Activated CD4-positive, alpha-beta memory T cell treated with anti-CD3 and anti-CD28 coated beads for 36 hours (primary cell): ENCODE measurements at regions not wholly inside any gene's neighbourhood (a gene's known extent, or its start where the extent isn't known, plus 50 kb on each side); places are given as distances from the start of the nearest gene placed in this dataset.
"Not testable (repeated sequence)": the region's sequence is repeated elsewhere in the genome, so short reads cannot be mapped to it uniquely, and the experiment has no call there.

Experiments
- CTCF ChIA-PET: fragments of 350-600 bp; sonication (Branson Sonifier 250); formaldehyde crosslinking; loops from one replicate; lab custom pipeline; 2021; ENCODE audit warnings: antibody characterized with exemption, inconsistent platforms; lab: Charles Lee
- POLR2A ChIA-PET: fragments of 350-600 bp; sonication (Branson Sonifier 250); formaldehyde crosslinking; loops from one replicate; lab custom pipeline; 2021; ENCODE audit warnings: antibody characterized with exemption; lab: Charles Lee
- DNase-seq: peaks from one replicate; pipeline ENCODE4 v3.0.0-alpha.2; 2020
- H3K27ac Mint-ChIP-seq: one replicate; pipeline ENCODE4 v1.8.0; 2021; ENCODE audit warnings: mixed read lengths
- H3K27me3 Mint-ChIP-seq: one replicate; pipeline ENCODE4 v1.8.0; 2021; ENCODE audit warnings: mixed read lengths
- H3K36me3 Mint-ChIP-seq: one replicate; pipeline ENCODE4 v1.8.0; 2021; ENCODE audit warnings: mixed read lengths
- H3K4me1 Mint-ChIP-seq: one replicate; pipeline ENCODE4 v1.8.0; 2021; ENCODE audit warnings: low read depth, mixed read lengths
- H3K4me3 Mint-ChIP-seq: one replicate; pipeline ENCODE4 v1.8.0; 2021; ENCODE audit warnings: mild to moderate bottlenecking, mixed read lengths
- H3K9me3 Mint-ChIP-seq: one replicate; pipeline ENCODE4 v1.8.0; 2021; ENCODE audit warnings: mixed read lengths
- intact Hi-C: fragments of 100-400 bp; cut with micrococcal nuclease; formaldehyde crosslinking; loops from one replicate; pipeline ENCODE4 v1.15.1; 2023

DNA sequence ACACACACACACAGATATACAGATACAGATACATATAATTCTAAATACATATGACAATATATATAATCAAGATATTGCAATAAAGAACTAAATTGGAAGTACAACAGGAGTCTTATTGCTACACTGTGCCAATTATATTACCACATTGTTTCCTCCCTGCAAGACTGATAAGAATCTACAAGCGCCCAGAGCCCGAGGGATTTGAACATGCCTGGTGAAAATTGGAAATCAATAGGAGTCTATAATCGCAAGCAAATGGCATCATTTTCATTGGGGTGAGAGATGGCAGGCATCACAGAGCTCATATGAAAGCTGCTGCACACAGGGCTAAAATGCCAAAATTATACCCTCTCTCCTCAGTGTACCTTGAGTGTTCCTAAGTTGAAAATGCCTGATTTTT lies 152.9 kb upstream of the PTBP2 start:
- intact Hi-C loops: no loop called here
- Mint-ChIP-seq H3K36me3 (no peaks in the 10 kb centered on the region), H3K4me1 (no peaks in the 10 kb centered on the region), H3K4me3 (no peak overlapping the region), H3K9me3 (no peaks in the 10 kb centered on the region), H3K27me3 (peaks cover 8% of the 10 kb centered on the region), H3K27ac (no peak overlapping the region)
- DNase-seq: no peak
- POLR2A ChIA-PET: no interaction called here
- CTCF ChIA-PET: no interaction called here

DNA sequence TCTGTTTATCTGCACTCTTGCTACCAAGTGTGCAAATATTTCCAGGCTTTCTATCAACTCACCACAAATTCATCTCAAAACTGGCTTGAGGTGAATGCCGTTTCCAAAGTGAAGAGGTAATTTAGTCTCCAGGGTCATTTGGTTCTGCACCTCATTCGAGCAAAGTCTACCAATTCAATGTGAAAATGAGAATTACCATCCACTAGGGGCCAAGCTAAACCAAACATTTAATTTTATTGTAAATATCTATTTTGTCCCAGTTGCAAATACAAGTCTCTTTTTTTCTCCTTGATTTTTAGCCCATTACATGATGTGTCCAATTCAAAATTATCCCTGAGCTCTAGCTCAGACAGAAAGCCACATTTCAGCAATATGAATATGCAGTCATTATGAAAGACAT lies 152.3 kb upstream of the PTBP2 start:
- peaks cover 8% of the 10 kb centered on the region for H3K27me3 Mint-ChIP-seq
- no peak for DNase-seq
- no peak overlapping the region for H3K27ac Mint-ChIP-seq
- intact Hi-C loops: no loop called here
- H3K4me3 Mint-ChIP-seq: no peak overlapping the region
- no peaks in the 10 kb centered on the region for H3K4me1 Mint-ChIP-seq
- H3K9me3 Mint-ChIP-seq: no peaks in the 10 kb centered on the region
- no peaks in the 10 kb centered on the region for H3K36me3 Mint-ChIP-seq
- CTCF ChIA-PET: no interaction called here
- POLR2A ChIA-PET: interaction anchor here (0.6 kb wide), 1 partner anchor 14 kb away, joined by 3 read pairs; no protein-coding TSS in a partner anchor

DNA sequence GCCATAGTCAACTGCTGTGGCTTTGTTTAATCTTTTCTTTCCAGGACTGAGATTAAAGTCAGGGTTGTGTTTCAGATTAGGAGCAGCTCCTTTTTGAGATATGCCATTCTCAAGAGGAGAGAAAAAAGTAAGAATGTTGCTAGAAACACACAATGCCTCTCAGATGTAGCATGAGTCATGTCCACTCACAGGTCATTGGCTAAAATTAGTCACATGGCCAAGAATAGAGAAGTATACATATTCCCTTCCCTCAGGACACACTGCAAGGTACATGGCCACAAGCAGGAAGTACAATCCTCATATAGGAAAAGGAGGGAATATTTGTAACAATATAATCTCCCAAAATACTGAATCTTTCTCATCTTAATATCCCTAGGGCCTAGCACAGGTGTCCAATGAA lies 141.9 kb upstream of the PTBP2 start:
- no peaks in the 10 kb centered on the region for H3K9me3 Mint-ChIP-seq
- no peaks in the 10 kb centered on the region for H3K36me3 Mint-ChIP-seq
- ChIA-PET CTCF (no interaction called here), POLR2A (no interaction called here)
- H3K27ac Mint-ChIP-seq: no peak overlapping the region
- no peak overlapping the region for H3K4me3 Mint-ChIP-seq
- no peak for DNase-seq
- no peaks in the 10 kb centered on the region for H3K4me1 Mint-ChIP-seq
- intact Hi-C loops: no loop called here
- peaks cover 1% of the 10 kb centered on the region for H3K27me3 Mint-ChIP-seq

DNA sequence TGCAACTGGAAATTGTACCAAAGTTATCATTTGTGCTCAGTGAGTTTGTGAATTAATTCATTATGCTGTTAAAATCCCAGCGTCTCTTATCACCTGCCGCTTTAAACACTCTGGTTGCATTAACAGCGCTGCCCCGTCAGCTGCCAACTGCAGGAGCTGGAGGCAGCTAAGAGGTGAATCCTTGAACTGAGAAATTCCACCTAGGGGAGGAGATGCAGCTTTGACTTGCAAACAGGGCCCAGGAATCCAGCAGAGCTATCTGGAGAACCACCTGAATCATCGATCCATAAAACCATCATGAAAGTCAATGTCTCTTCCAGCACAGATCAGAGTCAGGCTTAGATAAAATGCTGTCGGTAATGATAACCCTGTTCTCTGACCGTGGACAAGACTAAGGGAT lies 140.7 kb upstream of the PTBP2 start:
- H3K9me3 Mint-ChIP-seq: no peaks in the 10 kb centered on the region
- H3K27ac Mint-ChIP-seq: no peak overlapping the region
- no peaks in the 10 kb centered on the region for H3K4me1 Mint-ChIP-seq
- peaks cover 1% of the 10 kb centered on the region for H3K27me3 Mint-ChIP-seq
- POLR2A ChIA-PET: no interaction called here
- DNase-seq: no peak
- intact Hi-C loops: no loop called here
- CTCF ChIA-PET: no interaction called here
- no peaks in the 10 kb centered on the region for H3K36me3 Mint-ChIP-seq
- H3K4me3 Mint-ChIP-seq: no peak overlapping the region

DNA sequence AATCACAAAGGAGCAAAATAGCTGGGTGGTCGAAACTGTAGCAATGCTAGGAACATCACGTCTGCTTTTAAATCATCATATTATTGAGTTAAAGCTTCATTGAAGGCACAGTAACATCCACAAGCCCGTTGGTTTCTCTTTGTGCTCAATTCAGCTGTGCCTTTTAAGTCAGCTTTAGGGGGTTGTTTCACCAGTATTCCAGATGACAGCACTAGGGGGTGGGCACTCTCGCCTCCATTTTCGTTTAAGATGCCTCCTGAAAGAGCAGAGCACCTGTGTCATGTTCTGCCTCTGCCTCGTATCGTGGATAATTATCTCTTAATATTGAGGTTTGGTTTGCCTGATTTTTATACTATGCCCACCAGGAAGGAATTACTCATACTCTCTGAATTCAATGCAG lies 139.8 kb upstream of the PTBP2 start:
- H3K27me3 Mint-ChIP-seq: peaks cover 1% of the 10 kb centered on the region
- intact Hi-C loops: no loop called here
- H3K27ac Mint-ChIP-seq: no peak overlapping the region
- no peak overlapping the region for H3K4me3 Mint-ChIP-seq
- H3K4me1 Mint-ChIP-seq: no peaks in the 10 kb centered on the region
- ChIA-PET POLR2A (no interaction called here), CTCF (no interaction called here)
- DNase-seq: no peak
- H3K36me3 Mint-ChIP-seq: no peaks in the 10 kb centered on the region
- H3K9me3 Mint-ChIP-seq: no peaks in the 10 kb centered on the region

DNA sequence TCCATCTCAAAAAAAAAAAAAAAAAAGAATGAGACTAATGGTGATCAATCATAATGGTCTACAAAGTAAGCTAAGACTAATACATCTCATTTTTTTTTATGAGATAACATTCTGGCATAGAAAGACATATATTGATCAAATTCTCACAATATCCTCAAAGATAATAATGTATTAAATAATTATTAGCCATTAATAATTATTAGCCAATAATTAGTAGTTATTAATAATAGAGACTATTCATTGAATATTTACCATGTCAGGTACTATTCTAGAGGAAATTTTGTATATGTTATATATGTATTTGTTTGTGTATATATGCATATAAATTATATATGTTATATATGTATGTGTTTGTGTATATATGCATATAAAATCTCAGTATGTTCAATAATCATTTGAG lies 137.7 kb upstream of the PTBP2 start:
- Mint-ChIP-seq H3K36me3 (no peaks in the 10 kb centered on the region), H3K4me1 (no peaks in the 10 kb centered on the region), H3K4me3 (no peak overlapping the region), H3K27ac (no peak overlapping the region), H3K27me3 (peaks cover 1% of the 10 kb centered on the region), H3K9me3 (no peaks in the 10 kb centered on the region)
- no peak for DNase-seq
- CTCF ChIA-PET: no interaction called here
- POLR2A ChIA-PET: no interaction called here
- intact Hi-C loops: no loop called here

DNA sequence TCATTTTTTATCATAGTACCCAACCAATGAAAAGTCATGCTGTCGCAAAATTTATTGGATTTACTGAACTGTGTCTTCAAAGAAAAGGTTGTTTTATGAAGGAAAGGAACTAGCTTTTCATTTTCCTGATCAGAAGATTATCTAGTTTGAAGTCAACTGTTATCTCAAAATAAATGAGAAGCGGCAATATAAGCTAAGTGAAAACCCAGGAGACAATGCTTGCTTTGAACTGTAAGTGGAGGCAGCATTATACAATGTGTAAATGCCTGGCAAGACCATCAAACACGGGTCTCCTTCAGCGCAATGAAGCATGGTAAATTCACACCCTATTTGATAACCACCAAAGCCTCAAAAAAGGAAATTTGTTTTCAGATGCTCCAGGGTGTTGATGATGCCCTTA lies 134.4 kb upstream of the PTBP2 start:
- ChIA-PET CTCF (no interaction called here), POLR2A (no interaction called here)
- Mint-ChIP-seq H3K36me3 (no peaks in the 10 kb centered on the region), H3K27me3 (peaks cover 1% of the 10 kb centered on the region), H3K4me1 (no peaks in the 10 kb centered on the region), H3K9me3 (no peaks in the 10 kb centered on the region), H3K4me3 (no peak overlapping the region), H3K27ac (no peak overlapping the region)
- no peak for DNase-seq
- intact Hi-C loops: no loop called here

DNA sequence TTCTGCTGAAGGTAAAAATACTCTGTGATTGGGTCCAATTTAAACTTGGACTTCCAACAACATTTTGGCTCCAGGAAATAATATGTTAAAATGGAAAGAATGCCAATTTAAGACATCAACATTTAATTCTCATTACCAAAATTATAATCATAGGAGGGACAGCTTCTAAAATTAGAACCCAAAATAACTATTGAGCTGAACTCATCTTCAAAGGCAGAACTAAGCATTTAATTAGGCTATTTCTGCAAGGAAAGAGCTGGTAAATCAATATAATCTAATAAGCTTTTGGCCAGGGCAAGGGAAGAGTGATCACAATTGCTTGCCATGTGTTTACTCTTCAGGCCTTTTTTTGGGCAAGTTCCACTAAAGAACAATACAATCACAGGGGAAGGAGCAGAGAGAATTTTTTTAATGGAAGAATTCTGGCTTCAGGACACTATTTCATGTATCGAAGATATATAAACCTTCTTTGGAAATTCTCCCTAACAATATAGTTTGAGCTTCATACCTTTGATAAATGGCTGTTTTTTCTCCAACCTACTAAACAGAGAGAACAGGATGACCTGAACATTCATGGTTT lies 133.1 kb upstream of the PTBP2 start:
- DNase-seq: no peak
- ChIA-PET POLR2A (no interaction called here), CTCF (no interaction called here)
- Mint-ChIP-seq H3K4me3 (no peak overlapping the region), H3K36me3 (no peaks in the 10 kb centered on the region), H3K27ac (no peak overlapping the region), H3K27me3 (no peaks in the 10 kb centered on the region), H3K9me3 (no peaks in the 10 kb centered on the region), H3K4me1 (no peaks in the 10 kb centered on the region)
- intact Hi-C loops: no loop called here

DNA sequence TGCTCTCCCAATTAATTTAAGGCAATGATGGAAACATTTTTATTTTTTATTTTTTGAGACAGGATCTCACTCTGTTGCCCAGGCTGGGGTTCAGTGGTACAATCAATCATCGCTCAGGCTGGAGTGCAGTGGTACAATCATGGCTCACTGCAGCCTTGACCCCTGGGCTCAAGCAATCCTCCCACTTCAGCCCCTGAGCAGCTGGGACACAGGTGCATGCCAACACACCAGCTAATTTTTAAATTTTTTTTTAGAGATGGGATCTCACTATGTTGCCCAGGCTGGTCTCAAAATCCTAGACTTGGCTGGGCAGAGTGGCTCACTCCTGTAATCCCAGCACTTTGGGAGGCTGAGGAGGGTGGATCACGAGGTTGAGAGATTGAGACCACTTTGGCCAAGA lies 126.1 kb upstream of the PTBP2 start:
- DNase-seq, H3K4me3 Mint-ChIP-seq, H3K27ac Mint-ChIP-seq, POLR2A ChIA-PET, H3K9me3 Mint-ChIP-seq, intact Hi-C loops, H3K27me3 Mint-ChIP-seq, H3K36me3 Mint-ChIP-seq, H3K4me1 Mint-ChIP-seq: not testable (repeated sequence)
- CTCF ChIA-PET: interaction anchor here (0.7 kb wide), 1 partner anchor 344 kb away, joined by 3 read pairs; no protein-coding TSS in a partner anchor

DNA sequence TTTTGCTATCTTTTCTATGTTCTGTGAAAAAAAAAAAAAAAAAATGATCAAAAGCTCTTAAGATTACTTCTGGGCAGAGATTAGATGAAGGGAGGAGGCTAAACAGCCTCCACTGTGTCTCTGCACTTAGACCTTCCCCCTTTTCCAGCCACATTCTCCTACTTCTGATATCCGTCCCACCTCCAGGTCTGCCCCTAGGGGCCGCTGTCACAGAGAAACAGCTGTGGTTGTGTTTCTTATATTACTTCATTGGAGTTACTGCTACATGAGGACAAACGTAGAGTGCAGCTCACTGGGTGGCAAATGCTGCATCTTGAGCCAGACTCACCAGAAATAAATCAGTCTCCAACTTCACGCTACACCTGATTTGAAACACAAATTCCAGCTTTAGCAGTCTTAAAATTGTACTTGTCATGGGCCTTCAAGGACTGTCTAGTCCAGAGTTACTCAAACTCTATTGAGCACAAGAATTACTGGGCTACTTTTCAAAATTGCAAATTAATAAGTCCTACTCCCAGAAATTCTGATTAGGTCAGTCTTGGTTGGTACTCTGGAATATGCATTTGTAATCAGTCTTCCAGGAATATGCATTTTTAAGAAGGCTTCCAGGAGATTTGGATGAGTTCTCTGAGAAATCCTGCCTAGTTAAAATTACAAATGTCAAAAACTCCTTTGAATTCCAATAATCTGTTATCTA lies 125.2 kb upstream of the PTBP2 start:
- H3K4me3 Mint-ChIP-seq: no peak overlapping the region
- no peaks in the 10 kb centered on the region for H3K9me3 Mint-ChIP-seq
- peak; percentile 37 for DNase-seq
- ChIA-PET CTCF (interaction anchor here (0.6 kb wide), 2 partner anchors 51 to 206 kb away, joined by 4 read pairs; no protein-coding TSS in a partner anchor), POLR2A (no interaction called here)
- no peak overlapping the region for H3K27ac Mint-ChIP-seq
- intact Hi-C loops: no loop called here
- H3K4me1 Mint-ChIP-seq: no peaks in the 10 kb centered on the region
- no peaks in the 10 kb centered on the region for H3K36me3 Mint-ChIP-seq
- H3K27me3 Mint-ChIP-seq: no peaks in the 10 kb centered on the region

DNA sequence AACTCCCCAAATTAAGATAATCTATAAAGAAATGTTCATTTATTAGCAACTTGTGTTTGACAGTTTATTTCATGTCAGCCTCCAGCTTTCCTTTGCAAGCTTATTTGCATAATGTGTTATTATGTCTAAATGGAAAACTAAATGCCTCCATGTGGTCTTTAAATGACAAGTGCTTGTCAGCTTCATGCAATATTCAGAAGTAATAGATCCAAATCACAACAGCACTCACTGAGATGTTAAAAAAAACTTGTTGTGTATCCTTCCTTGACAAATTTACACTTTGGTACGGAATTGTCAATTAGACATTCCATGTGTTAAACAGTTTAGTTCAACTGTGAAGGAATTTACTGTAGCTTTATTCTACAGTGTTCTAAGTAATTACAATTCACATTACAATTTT lies 124.4 kb upstream of the PTBP2 start:
- no peak for DNase-seq
- ChIA-PET POLR2A (no interaction called here), CTCF (no interaction called here)
- no peak overlapping the region for H3K27ac Mint-ChIP-seq
- H3K9me3 Mint-ChIP-seq: no peaks in the 10 kb centered on the region
- H3K4me3 Mint-ChIP-seq: no peak overlapping the region
- no peaks in the 10 kb centered on the region for H3K36me3 Mint-ChIP-seq
- intact Hi-C loops: no loop called here
- H3K27me3 Mint-ChIP-seq: no peaks in the 10 kb centered on the region
- no peaks in the 10 kb centered on the region for H3K4me1 Mint-ChIP-seq

DNA sequence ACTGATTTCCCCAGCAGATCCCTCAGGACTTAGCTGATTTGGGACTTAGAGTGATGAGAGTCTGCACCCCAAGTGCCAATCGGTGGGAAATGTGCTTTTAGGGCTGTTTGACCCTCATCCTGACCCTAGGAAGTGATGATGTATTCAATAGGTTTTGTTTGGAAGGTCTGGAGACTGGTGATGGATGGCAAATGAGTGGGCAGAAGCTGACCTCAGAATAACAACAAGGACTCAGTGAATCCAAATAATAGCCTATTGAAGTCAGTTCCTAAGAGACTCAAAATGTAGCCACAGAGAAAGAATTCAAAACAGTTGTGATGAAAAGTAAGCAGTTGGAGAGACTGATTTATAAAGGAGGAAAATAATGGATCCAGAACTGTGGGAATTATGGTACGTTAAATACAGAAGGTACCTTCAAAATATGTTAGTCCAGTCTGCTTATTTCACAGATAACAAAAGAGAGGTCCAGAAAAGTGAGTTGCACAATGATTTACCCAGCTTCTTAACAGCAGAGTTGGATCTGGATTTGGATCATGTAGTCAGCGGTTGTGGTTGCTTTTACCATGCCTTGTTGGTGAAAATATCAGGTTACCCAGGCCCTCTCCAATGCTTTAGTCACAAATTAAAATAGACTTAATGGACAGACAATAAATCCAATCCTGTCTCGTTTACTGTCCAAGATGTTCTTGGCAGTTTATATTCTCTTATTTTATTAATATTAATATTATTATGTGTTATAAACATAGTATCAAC lies 123.0 kb upstream of the PTBP2 start:
- ChIA-PET CTCF (no interaction called here), POLR2A (no interaction called here)
- H3K36me3 Mint-ChIP-seq: no peaks in the 10 kb centered on the region
- H3K27me3 Mint-ChIP-seq: no peaks in the 10 kb centered on the region
- H3K4me3 Mint-ChIP-seq: no peak overlapping the region
- intact Hi-C loops: no loop called here
- no peaks in the 10 kb centered on the region for H3K9me3 Mint-ChIP-seq
- H3K4me1 Mint-ChIP-seq: no peaks in the 10 kb centered on the region
- DNase-seq: no peak
- H3K27ac Mint-ChIP-seq: no peak overlapping the region
